Stomach (tissue), 8 donors: ENCODE measurements at regions not wholly inside any gene's neighbourhood (a gene's known extent, or its start where the extent isn't known, plus 50 kb on each side); places are given as distances from the start of the nearest gene placed in this dataset.
A peak's percentile ranks its signal among the peaks of the same experiment; 100 is the strongest.

Experiments used
- DNase-seq, 2 donors: peaks; one replicate each; pipeline versions ENCODE4 v3.0.0 to v3.0.0-alpha.2; 2013 to 2019
- H3K27ac ChIP-seq, 5 donors: fragments of 200-600 bp in 4 of 5; sonication (generic) in 4 of 5; one replicate each; pipeline ENCODE4 v1.5.1; 2013 to 2019; ENCODE audit warnings: mild to moderate bottlenecking in 1 of 5, moderate library complexity in 1 of 5
- H3K27me3 ChIP-seq, 3 donors: fragments of 200-600 bp; sonication (generic); one replicate each; pipeline ENCODE4 v1.5.1; 2017 to 2019; ENCODE audit warnings: mixed run types in 1 of 3
- H3K36me3 ChIP-seq, 4 donors: fragments of 200-600 bp; sonication (generic); 1 replicate in 3 of 4; 2 replicates in 1 of 4; pipeline ENCODE4 v1.5.1; 2016 to 2019
- H3K4me1 ChIP-seq, 4 donors: fragments of 200-600 bp; sonication (generic); one replicate each; pipeline ENCODE4 v1.5.1; 2016 to 2019
- H3K4me3 ChIP-seq, 4 donors: fragments of 200-600 bp; sonication (generic) in 3 of 4; one replicate each; pipeline ENCODE4 v1.5.1; 2016 to 2019; ENCODE audit warnings: mild to moderate bottlenecking in 1 of 4
- H3K9me3 ChIP-seq, 4 donors: fragments of 200-600 bp; sonication (generic); one replicate each; pipeline ENCODE4 v1.5.1; 2016 to 2019
- EP300 ChIP-seq: sonication (generic); formaldehyde crosslinking; IDR thresholded peaks from one replicate; pipeline ENCODE4 v1.6.1; 2017; ENCODE audit warnings: antibody characterized with exemption
- POLR2A ChIP-seq, 4 donors: fragments of 450-650 bp; IDR thresholded peaks; one replicate each; pipeline ENCODE4 v1.6.1; 2016; ENCODE audit warnings: antibody characterized with exemption in 4 of 4, control low read depth in 2 of 4, mild to moderate bottlenecking in 1 of 4, moderate library complexity in 1 of 4
- POLR2AphosphoS5 ChIP-seq, 3 donors: sonication (generic); formaldehyde crosslinking; IDR thresholded peaks; one replicate each; pipeline ENCODE4 v1.6.1; 2016; ENCODE audit warnings: antibody characterized with exemption in 3 of 3
- WGBS, 5 donors: extraction: QIAGEN DNeasy Blood & Tissue Kit in 3 of 5; methylation state at CpG; one replicate each; pipeline versions ENCODE4 v1.1.5 to v1.1.7; 2013 to 2018; 5-methylcytosine and 5-hydroxymethylcytosine counted together
- intact Hi-C: fragments of 100-400 bp; cut with DNase I; formaldehyde crosslinking; loops from one replicate; pipeline ENCODE4 v1.15.1; 2023; ENCODE audit warnings: low total_unique reads
- TF ChIP-seq, protein P1 (sequence below), 7 experiments: fragments of 450-650 bp in 4 of 7; fragments of 200-600 bp in 3 of 7; sonication (generic) in 3 of 7; IDR thresholded peaks; one replicate each; pipeline ENCODE4 v1.5.1; 2016 to 2019; ENCODE audit warnings: antibody characterized with exemption in 7 of 7, control low read depth in 2 of 7, mild to moderate bottlenecking in 1 of 7
- donor health status: healthy with polysubstance abuse.
- donor health status: Bipolar disorder and iron deficiency.
- donor health status: healthy.

DNA sequence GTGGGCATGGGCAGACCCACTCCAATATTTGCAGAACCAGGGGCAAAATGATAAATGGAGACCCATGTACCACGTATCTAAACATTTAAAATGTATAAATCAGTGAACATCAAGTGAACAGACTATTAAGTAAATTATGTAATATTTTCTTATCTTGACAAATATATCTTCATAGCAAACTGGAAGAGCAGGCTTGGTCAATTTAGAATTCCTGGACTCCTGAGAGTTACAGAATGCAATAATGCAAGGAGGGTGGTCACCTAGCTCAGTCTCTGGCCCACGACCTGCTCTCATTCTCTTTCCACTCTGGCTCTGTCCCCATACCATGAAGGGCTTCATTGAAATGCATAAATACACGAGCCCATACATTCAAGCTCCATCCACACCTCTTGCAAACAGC, 398.0 kb downstream of the ENC1 start:
- 65 to 81% (median 76%) methylated on average over 3 of the region's 3 CpGs for WGBS, 5 donors
- peaks cover 0 to 13% (median 3%) of the 10 kb centered on the region in 4 donors for H3K4me1 ChIP-seq
- no peak for DNase-seq
- no peaks in the 10 kb centered on the region for H3K27me3 ChIP-seq
- no peak overlapping the region for H3K27ac ChIP-seq
- intact Hi-C loops, result no loop called here
- no peaks in the 10 kb centered on the region for H3K9me3 ChIP-seq
- no peak for TF ChIP-seq EP300
- TF ChIP-seq, protein P1, sequence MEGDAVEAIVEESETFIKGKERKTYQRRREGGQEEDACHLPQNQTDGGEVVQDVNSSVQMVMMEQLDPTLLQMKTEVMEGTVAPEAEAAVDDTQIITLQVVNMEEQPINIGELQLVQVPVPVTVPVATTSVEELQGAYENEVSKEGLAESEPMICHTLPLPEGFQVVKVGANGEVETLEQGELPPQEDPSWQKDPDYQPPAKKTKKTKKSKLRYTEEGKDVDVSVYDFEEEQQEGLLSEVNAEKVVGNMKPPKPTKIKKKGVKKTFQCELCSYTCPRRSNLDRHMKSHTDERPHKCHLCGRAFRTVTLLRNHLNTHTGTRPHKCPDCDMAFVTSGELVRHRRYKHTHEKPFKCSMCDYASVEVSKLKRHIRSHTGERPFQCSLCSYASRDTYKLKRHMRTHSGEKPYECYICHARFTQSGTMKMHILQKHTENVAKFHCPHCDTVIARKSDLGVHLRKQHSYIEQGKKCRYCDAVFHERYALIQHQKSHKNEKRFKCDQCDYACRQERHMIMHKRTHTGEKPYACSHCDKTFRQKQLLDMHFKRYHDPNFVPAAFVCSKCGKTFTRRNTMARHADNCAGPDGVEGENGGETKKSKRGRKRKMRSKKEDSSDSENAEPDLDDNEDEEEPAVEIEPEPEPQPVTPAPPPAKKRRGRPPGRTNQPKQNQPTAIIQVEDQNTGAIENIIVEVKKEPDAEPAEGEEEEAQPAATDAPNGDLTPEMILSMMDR (IDR thresholded peaks at IDR 0.05), result no peak
- TF ChIP-seq POLR2AphosphoS5 (IDR thresholded peaks at IDR 0.05), result no peak
- TF ChIP-seq POLR2A (IDR thresholded peaks at IDR 0.05), result no peak
- H3K36me3 ChIP-seq, result no peaks in the 10 kb centered on the region
- no peak overlapping the region for H3K4me3 ChIP-seq

DNA sequence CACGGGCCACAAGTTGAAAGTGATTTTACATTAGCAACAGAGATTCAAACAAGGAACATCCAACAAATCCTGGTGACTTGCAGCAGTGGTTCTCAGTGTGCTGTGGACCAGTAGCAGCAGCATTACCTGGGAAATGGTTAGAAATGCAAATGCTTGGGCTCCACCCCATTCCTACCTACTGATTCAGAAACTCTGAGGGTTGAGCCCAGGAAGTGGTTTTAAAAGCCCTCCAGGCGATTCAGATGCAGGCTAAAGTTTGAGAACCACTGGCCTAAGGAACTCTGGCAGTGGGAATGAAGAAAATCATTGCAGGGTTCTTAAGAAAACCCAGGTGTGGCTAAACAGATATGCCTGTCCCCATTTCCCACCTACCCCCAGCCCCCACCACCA, 398.8 kb downstream of the ENC1 start:
- no peak overlapping the region for H3K4me3 ChIP-seq
- 58 to 82% (median 74%) methylated on average over 2 of the region's 2 CpGs for WGBS, 5 donors
- H3K27ac ChIP-seq, result no peak overlapping the region

DNA sequence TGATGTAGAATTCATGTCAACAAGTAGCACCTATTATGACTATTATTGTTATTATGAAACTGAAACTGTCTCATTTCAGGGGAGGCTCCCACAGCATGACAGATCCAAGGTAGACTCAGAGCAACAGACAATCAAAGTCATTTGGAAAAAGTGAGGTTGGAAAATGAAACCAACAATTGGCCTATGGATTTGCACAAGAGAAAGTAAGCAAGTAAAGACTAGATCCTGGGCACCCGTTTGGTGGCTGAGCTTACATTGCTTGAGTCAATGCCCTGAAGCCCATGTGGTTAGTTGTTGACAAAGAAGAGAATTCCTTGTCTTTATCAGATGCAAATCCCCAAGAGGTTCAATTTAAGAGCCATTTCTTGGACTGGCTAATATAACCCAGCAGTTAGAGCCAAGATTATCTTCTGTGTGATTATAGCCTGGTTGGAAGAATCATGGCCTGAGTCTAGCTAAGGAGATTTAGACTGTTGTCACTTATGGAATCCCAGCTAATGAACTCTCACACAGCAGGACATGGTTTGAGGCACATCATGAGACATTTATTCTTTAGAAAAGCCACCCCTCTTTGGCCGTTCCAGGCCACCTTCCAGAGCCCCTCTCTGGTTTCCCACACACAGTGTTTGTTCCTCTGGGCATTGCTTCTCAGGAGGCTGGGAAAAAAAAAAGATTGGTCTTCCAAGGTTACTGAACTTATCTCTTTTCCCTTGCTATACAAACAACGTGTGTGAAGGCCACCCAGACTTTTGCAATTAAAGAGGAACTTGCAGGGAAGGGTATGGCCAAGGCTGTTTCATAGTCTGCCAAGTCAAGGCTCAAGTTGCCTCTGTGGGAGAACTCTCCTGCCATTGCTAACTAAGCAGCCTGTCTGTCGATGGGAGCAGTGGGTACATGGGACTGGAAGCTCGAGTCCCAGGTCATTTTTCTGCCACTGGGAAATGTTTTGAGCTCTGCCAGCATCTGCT, 399.5 kb downstream of the ENC1 start:
- Histone ChIP-seq H3K4me3 (no peak overlapping the region), H3K9me3 (no peaks in the 10 kb centered on the region), H3K4me1 (peaks cover 0 to 13% (median 3%) of the 10 kb centered on the region in 4 donors), H3K27me3 (no peaks in the 10 kb centered on the region), H3K36me3 (no peaks in the 10 kb centered on the region), H3K27ac (no peak overlapping the region)
- WGBS, 5 donors, result 41 to 53% (median 43%) methylated on average over 5 of the region's 5 CpGs
- no peak for DNase-seq
- intact Hi-C loops, result no loop called here
- TF ChIP-seq EP300 (no peak), POLR2AphosphoS5 (IDR thresholded peaks at IDR 0.05) (no peak), POLR2A (IDR thresholded peaks at IDR 0.05) (no peak)
- TF ChIP-seq, protein P1 (IDR thresholded peaks at IDR 0.05), result no peak

More for the DNA sequence above, 398.8 kb downstream of the ENC1 start:
- TF ChIP-seq EP300 (no peak), POLR2AphosphoS5 (IDR thresholded peaks at IDR 0.05) (no peak), POLR2A (IDR thresholded peaks at IDR 0.05) (no peak)
- TF ChIP-seq, protein P1 (IDR thresholded peaks at IDR 0.05), result no peak
- Histone ChIP-seq H3K4me1 (peaks cover 0 to 13% (median 3%) of the 10 kb centered on the region in 4 donors), H3K27me3 (no peaks in the 10 kb centered on the region), H3K36me3 (no peaks in the 10 kb centered on the region), H3K9me3 (no peaks in the 10 kb centered on the region)
- intact Hi-C loops, result no loop called here
- peak in 1 of 2 donors; percentile 50 for DNase-seq

DNA sequence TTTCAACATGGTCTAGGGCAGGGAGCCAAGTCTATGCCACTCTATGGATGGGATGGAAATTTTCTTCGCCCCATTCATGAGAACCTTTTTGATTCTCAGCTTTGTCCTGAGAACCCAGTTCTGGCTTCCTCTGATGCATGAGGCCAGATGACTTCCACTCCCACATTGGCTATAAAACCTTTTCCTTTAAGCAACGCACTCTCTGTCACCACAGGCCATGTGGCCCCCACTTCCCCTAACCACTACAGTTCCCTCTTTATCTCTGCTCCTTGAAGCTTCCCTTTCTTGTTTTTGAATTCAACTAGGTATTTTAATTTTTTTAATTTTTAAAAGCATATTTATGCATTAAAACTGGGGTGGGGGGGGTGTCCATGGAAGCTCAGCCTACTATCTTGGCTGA, 401.3 kb downstream of the ENC1 start:
- Histone ChIP-seq H3K27ac (no peak overlapping the region), H3K9me3 (no peaks in the 10 kb centered on the region), H3K4me3 (no peak overlapping the region), H3K4me1 (peaks cover 0 to 13% (median 3%) of the 10 kb centered on the region in 4 donors), H3K36me3 (no peaks in the 10 kb centered on the region), H3K27me3 (no peaks in the 10 kb centered on the region)
- WGBS, 5 donors, result 66 to 91% (median 86%) methylated on average over 2 of the region's 2 CpGs
- TF ChIP-seq, protein P1 (IDR thresholded peaks at IDR 0.05), result no peak
- no peak for TF ChIP-seq POLR2AphosphoS5 (IDR thresholded peaks at IDR 0.05)
- no peak for DNase-seq
- intact Hi-C loops, result no loop called here
